ENCODE measurements at regions not wholly inside any gene's neighbourhood (a gene's known extent, or its start where the extent isn't known, plus 50 kb on each side); places are given as distances from the start of the nearest gene placed in this dataset.

GRCh38 chr16:65441501-65441900 is 319.6 kb upstream of the CDH11 start:
- H3K36me3 Mint-ChIP-seq, result no peaks in the 10 kb centered on the region
- peaks cover 9% of the 10 kb centered on the region for H3K4me1 Mint-ChIP-seq
- POLR2A ChIA-PET, result no interaction called here
- H3K27me3 Mint-ChIP-seq (ENCODE audit: low read depth), result peaks cover 2% of the 10 kb centered on the region; the same call in 1 of the 2 replicates
- no peak overlapping the region for H3K27ac Mint-ChIP-seq
- no peak for TF ChIP-seq ERG (CRISPR knock-in tag; IDR thresholded peaks at IDR 0.05)
- no peak for TF ChIP-seq FOXP1 (CRISPR knock-in tag; IDR thresholded peaks at IDR 0.05; ENCODE audit: borderline replicate concordance)
- TF ChIP-seq STAT6 (CRISPR knock-in tag; conservative IDR thresholded peaks at IDR 0.05; ENCODE audit: low read depth), result no peak
- no peak for TF ChIP-seq JUN (CRISPR knock-in tag; IDR thresholded peaks at IDR 0.05)
- TF ChIP-seq ZNF121 (CRISPR knock-in tag; IDR thresholded peaks at IDR 0.05), result no peak
- TF ChIP-seq AR (CRISPR knock-in tag; IDR thresholded peaks at IDR 0.05), result no peak
- no peak for TF ChIP-seq NFATC4 (CRISPR knock-in tag; IDR thresholded peaks at IDR 0.05)
- no peak for TF ChIP-seq ZNF317 (CRISPR knock-in tag; IDR thresholded peaks at IDR 0.05; ENCODE audit: borderline replicate concordance, low read depth)
- no peak for TF ChIP-seq USF2 (CRISPR knock-in tag; IDR thresholded peaks at IDR 0.05)
- TF ChIP-seq ZNF416 (CRISPR knock-in tag; IDR thresholded peaks at IDR 0.05), result no peak
- TF ChIP-seq GABPB1 (CRISPR knock-in tag; IDR thresholded peaks at IDR 0.05), result no peak
- no peak for TF ChIP-seq ZNF425 (CRISPR knock-in tag; conservative IDR thresholded peaks at IDR 0.05)
- TF ChIP-seq IRF1 (CRISPR knock-in tag; IDR thresholded peaks at IDR 0.05), result no peak
- TF ChIP-seq CDX4 (CRISPR knock-in tag; IDR thresholded peaks at IDR 0.05; ENCODE audit: borderline replicate concordance), result no peak
- no peak for TF ChIP-seq RELA (CRISPR knock-in tag; IDR thresholded peaks at IDR 0.05; ENCODE audit: borderline replicate concordance)
- ATAC-seq (no peak), DNase-seq (ENCODE audit: low spot score) (no peak)
- H3K9me3 Mint-ChIP-seq, result 0 out of 2 replicates have a peak, but pooled peaks cover 4% of the 10 kb centered on the region
- CTCF ChIA-PET, result no interaction called here
- H3K4me3 Mint-ChIP-seq, result no peak overlapping the region

Measured in WTC11 (cell line).